Vagina (tissue), 2 donors: ENCODE measurements at regions not wholly inside any gene's neighbourhood (a gene's known extent, or its start where the extent isn't known, plus 50 kb on each side); places are given as distances from the start of the nearest gene placed in this dataset.

Experiments
- POLR2A ChIP-seq, 2 donors: fragments of 450-650 bp; IDR thresholded peaks; one replicate each; pipeline ENCODE4 v1.6.1; 2017; ENCODE audit warnings: antibody characterized with exemption in 2 of 2, mild to moderate bottlenecking in 2 of 2, moderate library complexity in 2 of 2
- POLR2AphosphoS5 ChIP-seq, 2 donors: sonication (generic); formaldehyde crosslinking; IDR thresholded peaks; one replicate each; pipeline ENCODE4 v1.9.0; 2017; ENCODE audit warnings: antibody characterized with exemption in 2 of 2, mild to moderate bottlenecking in 2 of 2, low read depth in 1 of 2; ENCODE audit not compliant: insufficient read depth in 1 of 2
- TF ChIP-seq, protein P1 (sequence below), 3 experiments: fragments of 450-650 bp in 2 of 3; fragments of 200-600 bp in 1 of 3; sonication (generic) in 1 of 3; IDR thresholded peaks; one replicate each; pipeline ENCODE4 v1.5.1; 2017 to 2019; ENCODE audit warnings: antibody characterized with exemption in 3 of 3, mild to moderate bottlenecking in 2 of 3, moderate library complexity in 2 of 3

DNA sequence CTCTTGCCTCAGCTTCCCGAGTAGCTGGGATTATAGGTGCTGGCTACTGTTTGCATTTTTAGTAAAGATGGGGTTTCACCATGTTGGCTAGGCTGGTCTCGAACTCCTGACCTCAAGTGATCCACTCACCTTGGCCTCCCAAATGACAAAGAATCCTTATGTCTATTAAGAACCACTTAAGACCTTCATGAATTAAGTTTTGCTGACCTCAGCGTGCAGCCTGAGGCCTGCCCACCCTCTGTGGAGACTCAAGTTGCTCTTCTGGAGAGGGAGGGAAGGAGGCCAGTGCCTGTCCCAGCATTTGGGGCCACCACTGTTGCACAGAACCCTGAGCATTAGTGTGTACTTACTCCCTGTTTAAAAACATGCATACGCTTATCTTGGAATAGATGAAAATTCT is 313.3 kb downstream of the FGF9 start:
- TF ChIP-seq, protein P1, sequence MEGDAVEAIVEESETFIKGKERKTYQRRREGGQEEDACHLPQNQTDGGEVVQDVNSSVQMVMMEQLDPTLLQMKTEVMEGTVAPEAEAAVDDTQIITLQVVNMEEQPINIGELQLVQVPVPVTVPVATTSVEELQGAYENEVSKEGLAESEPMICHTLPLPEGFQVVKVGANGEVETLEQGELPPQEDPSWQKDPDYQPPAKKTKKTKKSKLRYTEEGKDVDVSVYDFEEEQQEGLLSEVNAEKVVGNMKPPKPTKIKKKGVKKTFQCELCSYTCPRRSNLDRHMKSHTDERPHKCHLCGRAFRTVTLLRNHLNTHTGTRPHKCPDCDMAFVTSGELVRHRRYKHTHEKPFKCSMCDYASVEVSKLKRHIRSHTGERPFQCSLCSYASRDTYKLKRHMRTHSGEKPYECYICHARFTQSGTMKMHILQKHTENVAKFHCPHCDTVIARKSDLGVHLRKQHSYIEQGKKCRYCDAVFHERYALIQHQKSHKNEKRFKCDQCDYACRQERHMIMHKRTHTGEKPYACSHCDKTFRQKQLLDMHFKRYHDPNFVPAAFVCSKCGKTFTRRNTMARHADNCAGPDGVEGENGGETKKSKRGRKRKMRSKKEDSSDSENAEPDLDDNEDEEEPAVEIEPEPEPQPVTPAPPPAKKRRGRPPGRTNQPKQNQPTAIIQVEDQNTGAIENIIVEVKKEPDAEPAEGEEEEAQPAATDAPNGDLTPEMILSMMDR (IDR thresholded peaks at IDR 0.05) = no peak
- TF ChIP-seq POLR2A (IDR thresholded peaks at IDR 0.05) (no peak), POLR2AphosphoS5 (IDR thresholded peaks at IDR 0.05; ENCODE audit: insufficient read depth in 1 of 2, low read depth in 1 of 2) (no peak)
